KMS-11 (cell line): ENCODE measurements at regions not wholly inside any gene's neighbourhood (a gene's known extent, or its start where the extent isn't known, plus 50 kb on each side); places are given as distances from the start of the nearest gene placed in this dataset.

ENCODE experiments used
- H2AFZ ChIP-seq: fragments of 200-600 bp; sonication (generic); 2 replicates; pipeline ENCODE4 v1.6.1; 2016; ENCODE audit warnings: antibody characterized with exemption, mixed run types, low read depth
- H3K27ac ChIP-seq: fragments of 200-600 bp; sonication (generic); 2 replicates; pipeline ENCODE4 v1.6.1; 2016; ENCODE audit warnings: mild to moderate bottlenecking, mixed run types
- H3K27me3 ChIP-seq: fragments of 200-600 bp; sonication (generic); 2 replicates; pipeline ENCODE4 v1.6.1; 2017; ENCODE audit warnings: mild to moderate bottlenecking, low read depth, mixed run types, moderate library complexity; ENCODE audit not compliant: insufficient read depth
- H3K36me3 ChIP-seq: fragments of 200-600 bp; sonication (generic); 2 replicates; pipeline ENCODE4 v1.6.1; 2017; ENCODE audit warnings: mild to moderate bottlenecking, mixed run types; ENCODE audit not compliant: insufficient read depth
- H3K4me1 ChIP-seq: fragments of 200-600 bp; sonication (generic); 2 replicates; pipeline ENCODE4 v1.6.1; 2016; ENCODE audit warnings: mild to moderate bottlenecking, low read depth, mixed run types; ENCODE audit not compliant: poor library complexity, severe bottlenecking
- H3K4me2 ChIP-seq: fragments of 200-600 bp; sonication (generic); 2 replicates; pipeline ENCODE4 v1.7.0; 2016; ENCODE audit warnings: mild to moderate bottlenecking, mixed run types
- H3K4me3 ChIP-seq: fragments of 200-600 bp; sonication (generic); IDR thresholded peaks from 2 replicates; pipeline ENCODE4 v1.6.1; 2017; ENCODE audit warnings: low read depth, low read length, mixed read lengths; ENCODE audit not compliant: insufficient read depth
- H3K79me2 ChIP-seq: fragments of 200-600 bp; sonication (generic); 2 replicates; pipeline ENCODE4 v1.6.1; 2016; ENCODE audit warnings: low read depth, mixed run types; ENCODE audit not compliant: insufficient read depth
- H3K9ac ChIP-seq: fragments of 200-600 bp; sonication (generic); 2 replicates; pipeline ENCODE4 v1.6.1; 2016; ENCODE audit warnings: mild to moderate bottlenecking, mixed run types
- H4K20me1 ChIP-seq: fragments of 200-600 bp; sonication (generic); 2 replicates; pipeline ENCODE4 v1.6.1; 2016; ENCODE audit warnings: mild to moderate bottlenecking, mixed run types; ENCODE audit not compliant: insufficient read depth
- TF ChIP-seq, protein P1 (sequence below): fragments of 200-600 bp; sonication (generic); conservative IDR thresholded peaks from 2 replicates; pipeline ENCODE4 v1.6.1; 2017; ENCODE audit warnings: low read depth, mild to moderate bottlenecking, antibody characterized with exemption, low read length, moderate library complexity, mixed read lengths

DNA sequence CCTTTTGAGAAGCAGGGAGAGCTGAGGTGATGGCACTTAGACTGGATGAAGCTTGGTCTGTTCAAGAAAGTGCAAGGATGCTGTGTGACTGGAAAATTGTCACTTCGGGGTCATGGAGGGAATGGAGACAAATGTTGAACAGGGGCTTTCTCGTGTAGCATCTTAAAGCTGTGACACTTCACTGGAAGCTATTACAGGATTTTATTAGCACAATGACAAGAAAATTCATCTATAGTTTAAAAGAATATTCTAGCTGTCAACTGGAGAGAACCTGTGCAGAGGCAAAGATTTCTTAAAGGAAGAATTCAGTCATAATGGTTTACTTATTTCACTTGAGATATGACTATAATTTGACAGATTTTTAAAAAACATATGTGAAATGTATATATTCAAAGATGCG is 963.9 kb upstream of the ZEB2 start:
- no peak overlapping the region for H2AFZ ChIP-seq
- TF ChIP-seq, protein P1, sequence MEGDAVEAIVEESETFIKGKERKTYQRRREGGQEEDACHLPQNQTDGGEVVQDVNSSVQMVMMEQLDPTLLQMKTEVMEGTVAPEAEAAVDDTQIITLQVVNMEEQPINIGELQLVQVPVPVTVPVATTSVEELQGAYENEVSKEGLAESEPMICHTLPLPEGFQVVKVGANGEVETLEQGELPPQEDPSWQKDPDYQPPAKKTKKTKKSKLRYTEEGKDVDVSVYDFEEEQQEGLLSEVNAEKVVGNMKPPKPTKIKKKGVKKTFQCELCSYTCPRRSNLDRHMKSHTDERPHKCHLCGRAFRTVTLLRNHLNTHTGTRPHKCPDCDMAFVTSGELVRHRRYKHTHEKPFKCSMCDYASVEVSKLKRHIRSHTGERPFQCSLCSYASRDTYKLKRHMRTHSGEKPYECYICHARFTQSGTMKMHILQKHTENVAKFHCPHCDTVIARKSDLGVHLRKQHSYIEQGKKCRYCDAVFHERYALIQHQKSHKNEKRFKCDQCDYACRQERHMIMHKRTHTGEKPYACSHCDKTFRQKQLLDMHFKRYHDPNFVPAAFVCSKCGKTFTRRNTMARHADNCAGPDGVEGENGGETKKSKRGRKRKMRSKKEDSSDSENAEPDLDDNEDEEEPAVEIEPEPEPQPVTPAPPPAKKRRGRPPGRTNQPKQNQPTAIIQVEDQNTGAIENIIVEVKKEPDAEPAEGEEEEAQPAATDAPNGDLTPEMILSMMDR, result no peak
- no peak overlapping the region for H3K4me2 ChIP-seq
- H3K36me3 ChIP-seq, result no peaks in the 10 kb centered on the region
- no peak overlapping the region for H3K4me3 ChIP-seq
- no peaks in the 10 kb centered on the region for H4K20me1 ChIP-seq
- H3K4me1 ChIP-seq, result no peaks in the 10 kb centered on the region
- no peak overlapping the region for H3K9ac ChIP-seq
- H3K27me3 ChIP-seq, result no peaks in the 10 kb centered on the region
- no peak overlapping the region for H3K27ac ChIP-seq
- H3K79me2 ChIP-seq, result no peaks in the 10 kb centered on the region

DNA sequence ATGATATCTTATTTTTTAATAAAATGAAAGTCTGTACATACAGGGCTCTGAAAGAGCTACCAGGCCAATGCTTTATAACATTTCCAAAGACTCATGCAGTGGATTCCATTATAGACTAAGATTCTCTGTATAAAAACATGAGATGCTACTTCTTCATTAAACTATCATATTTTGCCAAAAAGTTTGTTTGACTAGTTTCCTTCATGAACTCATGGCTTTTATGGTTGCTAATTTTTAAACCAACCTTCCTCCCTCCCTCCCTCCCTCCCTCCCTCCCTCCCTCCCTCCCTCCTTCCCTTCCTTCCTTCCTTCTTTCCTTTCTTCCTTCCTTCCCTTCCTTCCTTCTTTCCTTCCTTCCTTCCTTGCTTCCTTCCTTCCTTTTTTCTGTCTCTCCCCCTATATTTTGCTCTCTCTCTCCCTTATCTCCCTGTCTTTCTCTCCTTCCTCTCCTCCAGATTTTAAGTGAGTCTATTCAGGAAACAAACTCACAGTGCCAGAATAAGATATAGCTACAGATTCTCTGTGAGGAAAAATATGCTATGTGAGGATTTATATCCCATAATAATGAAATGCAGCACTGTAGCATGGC is 961.5 kb upstream of the ZEB2 start:
- TF ChIP-seq, protein P1, result no peak
- H3K4me3 ChIP-seq, result no peak overlapping the region
- H3K4me1 ChIP-seq, result no peaks in the 10 kb centered on the region
- no peak overlapping the region for H3K4me2 ChIP-seq
- H3K79me2 ChIP-seq, result no peaks in the 10 kb centered on the region
- H3K9ac ChIP-seq, result no peak overlapping the region
- H3K27ac ChIP-seq, result no peak overlapping the region
- H3K27me3 ChIP-seq, result no peaks in the 10 kb centered on the region
- no peak overlapping the region for H2AFZ ChIP-seq
- H3K36me3 ChIP-seq, result no peaks in the 10 kb centered on the region
- H4K20me1 ChIP-seq, result no peaks in the 10 kb centered on the region

DNA sequence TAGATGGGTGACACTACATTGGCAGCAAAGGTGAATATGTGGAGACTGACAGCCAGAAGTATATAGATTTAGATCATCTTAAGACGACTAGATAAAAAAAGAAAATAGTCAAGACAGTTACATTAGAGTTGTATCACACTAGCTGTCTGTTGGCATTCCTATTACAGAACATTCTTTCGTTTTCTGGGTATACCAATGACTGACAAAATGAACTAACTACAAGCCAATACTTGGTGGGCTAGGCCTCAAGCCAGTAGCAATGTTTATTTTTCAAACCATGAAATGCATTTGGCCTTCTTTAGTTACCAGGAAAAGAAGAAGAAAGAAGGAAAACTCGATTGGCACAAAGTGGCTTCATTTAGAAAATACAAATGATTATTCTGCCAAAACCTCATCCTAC is 944.9 kb upstream of the ZEB2 start:
- no peaks in the 10 kb centered on the region for H3K27me3 ChIP-seq
- no peaks in the 10 kb centered on the region for H3K4me1 ChIP-seq
- no peaks in the 10 kb centered on the region for H3K36me3 ChIP-seq
- no peaks in the 10 kb centered on the region for H3K79me2 ChIP-seq
- TF ChIP-seq, protein P1, result no peak
- H4K20me1 ChIP-seq, result no peaks in the 10 kb centered on the region
- no peak overlapping the region for H3K4me2 ChIP-seq
- H3K4me3 ChIP-seq, result no peak overlapping the region
- H3K9ac ChIP-seq, result no peak overlapping the region
- no peak overlapping the region for H2AFZ ChIP-seq
- no peak overlapping the region for H3K27ac ChIP-seq

DNA sequence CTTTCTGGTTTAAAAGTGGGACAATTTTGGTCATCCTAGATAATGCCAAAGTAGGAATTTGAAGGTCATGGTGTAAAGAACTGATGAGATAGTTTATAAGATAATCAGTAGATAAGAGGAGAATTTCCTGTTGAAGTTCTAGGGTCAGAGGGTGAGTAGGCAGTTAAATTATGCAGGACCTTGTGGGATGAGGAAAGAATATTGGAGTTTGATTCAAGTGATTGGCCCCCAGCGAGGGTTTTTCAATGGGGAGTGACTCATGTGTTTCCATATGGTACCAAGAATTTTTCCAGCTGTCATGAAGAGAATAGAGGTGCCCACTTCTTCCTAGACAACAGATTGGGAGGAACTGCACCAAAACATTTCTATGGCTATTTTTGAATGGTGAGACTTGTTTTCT is 940.2 kb upstream of the ZEB2 start:
- H2AFZ ChIP-seq, result no peak overlapping the region
- H3K4me3 ChIP-seq, result no peak overlapping the region
- H3K27ac ChIP-seq, result no peak overlapping the region
- H3K36me3 ChIP-seq, result no peaks in the 10 kb centered on the region
- H3K4me2 ChIP-seq, result no peak overlapping the region
- H3K9ac ChIP-seq, result no peak overlapping the region
- H4K20me1 ChIP-seq, result no peaks in the 10 kb centered on the region
- H3K27me3 ChIP-seq, result no peaks in the 10 kb centered on the region
- no peaks in the 10 kb centered on the region for H3K4me1 ChIP-seq
- no peaks in the 10 kb centered on the region for H3K79me2 ChIP-seq
- TF ChIP-seq, protein P1, result no peak
